Jurkat, Clone E6-1 (cell line): ENCODE measurements at regions not wholly inside any gene's neighbourhood (a gene's known extent, or its start where the extent isn't known, plus 50 kb on each side); places are given as distances from the start of the nearest gene placed in this dataset.
"Not testable (repeated sequence)": the region's sequence is repeated elsewhere in the genome, so short reads cannot be mapped to it uniquely, and the experiment has no call there.

Source experiments
- DNase-seq: peaks from one replicate; pipeline ENCODE4 v3.0.0-alpha.2; 2011; ENCODE audit warnings: low read depth, low spot score
- H3K4me3 ChIP-seq: 2 replicates; pipeline ENCODE4 v1.5.1; 2011; ENCODE audit warnings: mild to moderate bottlenecking, low read length, control low read depth, moderate library complexity

GRCh38 chr2:182591774-182592173 is 124.3 kb upstream of the DNAJC10 start:
- DNase-seq = no peak
- H3K4me3 ChIP-seq = no peak overlapping the region

DNA sequence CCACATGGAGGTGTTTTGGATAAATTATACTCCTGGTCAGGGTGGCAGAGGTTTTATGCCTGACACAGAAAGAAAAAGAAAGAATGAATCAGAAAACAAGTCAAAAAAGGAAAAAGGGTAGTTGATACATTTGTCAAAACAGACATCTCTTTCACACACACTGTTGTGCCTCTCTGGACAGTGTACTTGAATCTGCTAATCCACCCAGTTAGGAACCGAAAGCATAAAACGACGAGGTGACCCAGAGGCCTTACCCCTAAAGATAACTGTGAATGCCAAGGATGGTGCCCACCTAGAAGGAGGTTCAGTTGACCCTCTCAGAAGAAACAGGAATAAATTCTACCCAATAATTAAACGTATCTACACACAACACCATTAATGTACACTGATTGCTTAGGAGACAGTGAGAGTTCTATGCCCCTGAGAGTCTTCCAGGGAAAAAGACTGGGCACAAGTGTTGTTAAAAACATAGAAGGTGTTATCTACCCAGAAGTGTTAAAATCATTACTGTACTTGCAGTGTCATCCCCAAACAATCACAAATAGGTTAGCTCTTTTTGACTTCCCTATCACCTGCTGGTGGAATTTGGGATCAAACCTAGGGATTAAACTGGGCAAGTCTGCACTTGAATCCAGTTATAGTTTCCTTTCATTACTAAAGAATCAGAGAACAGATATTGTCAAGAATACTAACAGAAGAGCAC is 123.2 kb upstream of the DNAJC10 start:
- no peak overlapping the region for H3K4me3 ChIP-seq
- DNase-seq = no peak

- no peak overlapping the region for H3K4me3 ChIP-seq
- DNase-seq = no peak
Measured at GRCh38 chr2:182593394-182593975, 122.6 kb upstream of the DNAJC10 start.

GRCh38 chr2:182594286-182594685 is 121.8 kb upstream of the DNAJC10 start:
- no peak for DNase-seq
- no peak overlapping the region for H3K4me3 ChIP-seq

DNA sequence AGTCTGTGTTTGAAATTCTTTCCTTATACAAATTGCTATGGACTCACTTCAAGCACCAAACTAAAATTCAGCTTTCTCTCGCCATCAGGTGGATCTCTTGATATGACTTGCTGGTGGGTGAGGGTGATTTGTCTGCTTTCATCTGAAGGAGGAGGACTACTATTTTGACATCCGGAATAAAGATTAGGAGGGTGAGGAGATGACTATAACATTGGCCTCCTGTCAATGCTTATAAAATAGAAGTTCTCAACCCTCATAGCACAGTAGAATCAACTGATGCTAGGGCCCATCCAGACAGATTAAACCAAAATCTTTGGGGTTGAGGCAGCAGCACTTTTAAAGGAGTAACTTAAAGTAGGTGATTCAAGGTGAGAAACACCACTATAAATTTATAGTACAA is 120.4 kb upstream of the DNAJC10 start:
- no peak overlapping the region for H3K4me3 ChIP-seq
- DNase-seq = no peak

- DNase-seq = no peak
- H3K4me3 ChIP-seq = no peak overlapping the region
Measured at GRCh38 chr2:182597570-182598295, 118.3 kb upstream of the DNAJC10 start.

DNA sequence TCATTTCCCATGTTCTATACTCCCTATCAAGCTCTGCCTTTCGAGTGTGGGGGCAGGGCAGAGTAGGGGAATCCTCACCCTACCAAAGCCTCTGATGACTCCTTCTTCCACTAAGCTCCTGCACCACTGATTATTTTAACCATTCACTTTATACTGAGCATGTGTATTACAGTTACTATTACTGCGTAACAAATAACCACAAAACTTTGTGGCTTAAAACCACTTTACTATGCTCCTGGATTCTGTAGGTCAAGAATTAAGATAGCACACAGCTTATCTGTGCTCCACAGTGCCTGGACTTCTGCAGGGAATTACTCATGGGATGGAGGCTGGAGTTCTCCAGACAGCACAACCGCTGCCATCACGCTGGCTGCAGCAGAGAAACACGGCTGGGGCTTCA is 117.4 kb upstream of the DNAJC10 start:
- DNase-seq = no peak
- H3K4me3 ChIP-seq = no peak overlapping the region

DNA sequence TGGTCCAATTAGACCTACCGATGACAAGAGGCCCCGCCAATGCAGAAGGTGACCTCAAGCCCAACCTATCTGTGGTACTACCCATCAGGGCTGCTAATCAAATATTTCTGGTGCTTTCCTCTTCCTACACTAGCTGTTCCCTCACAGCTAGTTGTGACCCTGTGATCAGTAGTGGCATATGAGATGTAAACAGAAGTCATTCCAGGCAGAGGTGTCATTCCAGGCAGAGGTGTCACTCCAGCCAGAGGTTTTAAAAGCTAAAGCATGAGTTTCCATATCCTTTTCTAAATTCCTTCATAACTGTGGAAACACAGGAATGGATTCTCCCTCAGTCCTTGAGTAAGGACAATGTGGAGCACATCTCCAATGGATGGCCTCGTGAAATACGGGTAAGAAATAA is 110.9 kb upstream of the DNAJC10 start:
- DNase-seq = no peak
- H3K4me3 ChIP-seq = no peak overlapping the region

GRCh38 chr2:182606728-182607681 is 109.1 kb upstream of the DNAJC10 start:
- no peak overlapping the region for H3K4me3 ChIP-seq
- no peak for DNase-seq

DNA sequence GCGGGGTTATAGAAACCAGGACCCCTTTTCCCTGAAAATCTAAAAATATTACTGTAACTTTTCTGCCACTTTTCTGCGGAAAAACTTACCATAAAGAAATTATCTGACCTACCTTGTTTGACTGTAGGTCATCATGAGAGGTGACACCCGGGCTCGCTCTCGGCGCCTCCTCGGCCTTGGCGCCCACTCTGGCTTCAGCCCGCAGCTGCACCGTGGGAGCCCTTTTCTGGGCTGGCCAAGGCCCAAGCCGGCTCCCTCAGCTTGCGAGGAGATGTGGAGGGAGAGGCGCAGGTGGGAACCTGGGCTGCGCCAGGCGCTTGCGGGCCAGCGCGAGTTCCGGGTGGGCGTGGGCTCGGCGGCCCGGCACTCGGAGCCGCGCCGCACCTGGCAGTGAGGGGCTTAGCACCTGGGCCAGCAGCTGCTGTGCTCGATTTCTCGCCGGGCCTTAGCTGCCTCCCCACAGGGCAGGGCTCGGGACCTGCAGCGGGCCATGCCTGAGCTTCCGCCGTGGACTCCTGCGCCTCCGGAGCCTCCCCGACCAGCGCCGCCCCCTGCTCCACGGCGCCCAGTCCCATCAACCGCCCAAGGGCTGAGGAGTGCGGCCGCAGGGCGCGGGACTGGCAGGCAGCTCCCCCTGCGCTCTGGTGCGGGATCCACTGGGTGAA is 107.7 kb upstream of the DNAJC10 start:
- no peak for DNase-seq
- no peak overlapping the region for H3K4me3 ChIP-seq

DNA sequence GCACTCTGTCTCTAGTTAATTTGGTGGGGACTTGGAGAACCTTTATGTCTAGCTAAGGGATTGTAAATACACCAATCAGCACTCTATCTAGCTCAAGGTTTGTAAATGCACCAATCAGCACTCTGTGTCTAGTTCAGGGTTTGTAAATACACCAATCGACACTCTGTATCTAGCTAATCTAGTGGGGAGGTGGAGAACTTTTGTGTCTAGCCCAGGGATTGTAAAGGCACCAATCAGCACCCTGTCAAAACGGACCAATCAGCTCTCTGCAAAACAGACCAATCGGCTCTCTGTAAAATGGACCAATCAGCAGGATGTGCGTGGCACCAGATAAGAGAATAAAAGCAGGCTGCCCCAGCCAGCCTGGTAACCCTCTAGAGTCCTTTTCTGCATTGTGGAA is 107.1 kb upstream of the DNAJC10 start:
- not testable (repeated sequence) for DNase-seq, H3K4me3 ChIP-seq

DNA sequence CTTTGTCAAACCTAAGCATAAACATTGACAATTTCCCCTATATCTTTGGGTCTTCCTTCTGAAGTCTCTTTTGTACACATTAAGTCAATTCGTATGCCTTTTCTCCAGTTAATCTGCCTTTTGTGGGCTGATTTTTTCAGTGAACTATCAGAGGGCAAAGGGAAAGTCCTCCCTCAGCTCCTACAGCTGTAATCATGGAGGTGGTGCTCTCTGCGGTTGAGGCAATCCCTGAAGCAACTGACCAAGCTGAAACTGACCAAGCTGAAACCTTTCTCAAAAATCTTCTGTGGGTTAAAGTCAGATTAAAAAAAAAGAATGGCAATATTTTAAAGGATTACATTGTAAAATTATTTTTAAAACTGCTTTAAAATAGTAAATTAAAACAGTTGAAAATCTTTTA is 105.8 kb upstream of the DNAJC10 start:
- DNase-seq = no peak
- H3K4me3 ChIP-seq = no peak overlapping the region

DNA sequence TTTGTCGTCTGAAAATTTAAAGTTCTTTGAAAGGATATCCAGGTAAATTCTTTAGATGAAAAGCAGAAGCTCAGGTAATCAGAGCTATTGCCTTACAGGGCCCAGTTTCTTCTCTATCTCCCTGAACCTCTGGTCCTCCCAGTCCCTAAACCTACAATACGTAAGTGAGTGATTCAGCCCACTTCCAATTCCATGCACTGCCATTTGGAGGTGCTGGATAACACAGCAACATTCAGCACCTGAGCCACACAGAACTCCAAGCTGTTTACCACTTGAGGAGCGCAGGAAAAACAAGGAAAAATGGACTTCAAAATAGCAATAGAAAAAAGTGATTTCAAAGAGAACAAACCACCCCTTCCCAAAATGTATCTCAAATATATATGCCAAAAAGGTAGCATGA is 105.0 kb upstream of the DNAJC10 start:
- DNase-seq = no peak

GRCh38 chr2:182615036-182615435 is 101.0 kb upstream of the DNAJC10 start:
- DNase-seq = no peak
- H3K4me3 ChIP-seq = no peak overlapping the region

More for the DNA sequence above, 105.0 kb upstream of the DNAJC10 start:
- no peak overlapping the region for H3K4me3 ChIP-seq

DNA sequence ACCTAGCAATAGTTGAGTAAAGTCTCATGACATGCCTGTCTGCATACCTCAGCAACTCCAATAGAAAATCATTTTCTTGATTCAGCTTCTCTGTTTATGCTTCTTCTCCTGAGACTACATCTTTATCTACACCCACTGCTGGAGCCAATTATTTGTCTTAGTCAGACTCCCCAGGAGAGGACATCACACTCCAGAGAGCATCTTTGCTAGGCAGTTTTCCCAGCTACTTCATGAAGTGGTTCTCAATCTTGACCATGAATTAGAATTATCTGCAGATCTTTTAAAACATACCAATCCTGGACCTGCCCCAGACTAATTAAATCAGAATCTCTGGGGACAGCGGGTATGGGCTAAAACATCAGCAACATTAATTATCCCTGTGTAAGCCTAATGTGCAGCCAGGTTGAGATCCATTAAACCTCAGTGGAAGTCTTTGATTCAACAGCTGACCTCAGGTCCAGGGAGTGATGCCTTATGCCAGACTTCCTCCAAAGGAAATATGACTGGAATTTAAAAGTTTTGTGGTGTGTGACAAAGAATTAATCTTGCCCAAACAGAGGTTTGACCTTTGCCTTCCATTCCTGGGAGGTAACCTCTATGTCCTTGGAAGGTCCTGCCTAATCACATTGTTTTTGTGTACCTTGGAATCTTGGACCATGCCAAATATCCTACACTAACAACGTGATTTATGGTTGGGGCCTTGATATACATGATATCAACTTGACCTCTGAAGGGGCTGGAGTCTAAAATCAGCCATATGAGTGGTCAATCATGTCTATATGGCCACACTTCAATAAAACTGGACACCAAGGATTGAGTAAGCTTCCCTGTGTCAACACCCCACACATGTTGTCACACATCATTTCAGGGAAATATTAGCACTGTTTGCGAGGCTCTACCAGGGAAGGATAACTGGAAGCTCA is 99.3 kb upstream of the DNAJC10 start:
- no peak for DNase-seq
- H3K4me3 ChIP-seq = no peak overlapping the region

DNA sequence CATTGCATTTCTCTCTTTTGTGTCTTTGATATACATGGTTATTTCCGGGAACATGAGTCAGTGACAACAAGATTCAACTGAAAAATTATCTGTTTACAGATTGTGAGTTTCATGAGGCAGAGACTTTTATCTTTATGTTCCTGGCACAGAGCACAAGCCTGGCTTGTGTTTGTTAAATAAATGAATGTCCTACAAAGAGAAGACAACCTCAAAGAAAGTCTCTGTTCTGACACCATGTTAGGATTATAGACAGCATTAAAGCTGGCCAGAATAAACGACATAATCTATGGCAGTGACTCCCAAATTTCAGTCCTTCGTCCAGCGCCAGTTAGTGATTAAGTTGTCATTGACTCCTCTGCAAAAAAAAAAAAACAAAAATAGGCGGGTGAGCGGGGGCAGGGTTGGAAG is 97.4 kb upstream of the DNAJC10 start:
- H3K4me3 ChIP-seq = no peak overlapping the region
- DNase-seq = no peak

- no peak for DNase-seq
- H3K4me3 ChIP-seq = no peak overlapping the region
Measured at GRCh38 chr2:182619276-182619675, 96.8 kb upstream of the DNAJC10 start.

- DNase-seq = no peak
- H3K4me3 ChIP-seq = no peak overlapping the region
Measured at GRCh38 chr2:182621191-182621590, 94.9 kb upstream of the DNAJC10 start.
